PC-9 (cell line): ENCODE measurements at regions not wholly inside any gene's neighbourhood (a gene's known extent, or its start where the extent isn't known, plus 50 kb on each side); places are given as distances from the start of the nearest gene placed in this dataset.

ENCODE experiments used
- CTCF ChIP-seq: fragments of 200-600 bp; sonication (generic); conservative IDR thresholded peaks from 2 replicates; pipeline ENCODE4 v1.6.1; 2017; ENCODE audit warnings: mixed run types, antibody characterized with exemption, mild to moderate bottlenecking, moderate library complexity
- EZH2 ChIP-seq: fragments of 200-600 bp; sonication (generic); IDR thresholded peaks from 2 replicates; pipeline ENCODE4 v1.8.0; 2017; ENCODE audit warnings: antibody characterized with exemption, low read depth

DNA sequence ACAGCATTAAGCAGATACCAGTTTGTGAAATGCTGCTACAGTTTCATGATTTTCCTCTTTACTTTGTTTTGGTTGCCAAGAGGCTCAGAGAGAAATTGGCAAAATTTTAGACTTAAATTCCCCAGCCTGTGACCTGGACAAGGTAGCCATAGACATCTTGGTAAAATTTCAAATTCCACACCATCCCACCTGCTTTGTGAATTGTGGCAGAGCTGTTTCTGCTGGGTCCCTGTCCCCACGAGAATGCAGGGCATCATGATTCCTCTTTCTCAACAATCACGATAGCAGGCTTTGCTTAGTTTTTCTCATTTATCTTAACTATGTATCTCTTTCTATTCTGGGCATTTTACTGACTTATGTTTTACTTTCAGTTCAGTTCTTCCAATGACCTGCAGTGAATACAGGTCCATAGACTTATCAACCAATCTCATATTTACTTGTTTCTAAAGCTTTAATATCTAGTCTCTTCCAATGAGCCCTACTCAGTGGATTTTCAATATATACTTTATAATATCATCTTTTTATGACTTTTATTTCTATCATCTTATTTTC, 351.6 kb downstream of the SOCS6 start:
- TF ChIP-seq CTCF (no peak), EZH2 (no peak)
